Occipital lobe (tissue), 1 donor: ENCODE measurements at regions not wholly inside any gene's neighbourhood (a gene's known extent, or its start where the extent isn't known, plus 50 kb on each side); places are given as distances from the start of the nearest gene placed in this dataset.
"Not testable (repeated sequence)": the region's sequence is repeated elsewhere in the genome, so short reads cannot be mapped to it uniquely, and the experiment has no call there.

ENCODE experiments used
- DNase-seq: peaks from one replicate; lab custom pipeline; 2025; lab: John Stamatoyannopoulos, UW

- DNase-seq = no peak
Measured at GRCh38 chr15:98268163-98268562, 307.7 kb downstream of the ARRDC4 start.

GRCh38 chr15:98272625-98273024 lies 312.1 kb downstream of the ARRDC4 start:
- DNase-seq = no peak

- no peak for DNase-seq
Measured at GRCh38 chr15:98276018-98276417, 315.5 kb downstream of the ARRDC4 start.

GRCh38 chr15:98277602-98278001 lies 317.1 kb downstream of the ARRDC4 start:
- DNase-seq = no peak

- no peak for DNase-seq
Measured at GRCh38 chr15:98280284-98280975, 319.9 kb downstream of the ARRDC4 start.

- no peak for DNase-seq
Measured at GRCh38 chr15:98281130-98281529, 320.6 kb downstream of the ARRDC4 start.

GRCh38 chr15:98282656-98283332 lies 322.3 kb downstream of the ARRDC4 start:
- DNase-seq = no peak

- no peak for DNase-seq
Measured at GRCh38 chr15:98286200-98286599, 325.7 kb downstream of the ARRDC4 start.

GRCh38 chr15:98286831-98287230 lies 326.3 kb downstream of the ARRDC4 start:
- DNase-seq = no peak

- no peak for DNase-seq
Measured at GRCh38 chr15:98288091-98288590, 327.6 kb downstream of the ARRDC4 start.

- no peak for DNase-seq
Measured at GRCh38 chr15:98289747-98290146, 329.2 kb downstream of the ARRDC4 start.

GRCh38 chr15:98292442-98293240 lies 332.1 kb downstream of the ARRDC4 start:
- DNase-seq = peak; percentile 4

GRCh38 chr15:98294126-98294525 lies 333.6 kb downstream of the ARRDC4 start:
- no peak for DNase-seq

GRCh38 chr15:98295101-98295759 lies 334.7 kb downstream of the ARRDC4 start:
- not testable (repeated sequence) for DNase-seq

- no peak for DNase-seq
Measured at GRCh38 chr15:98296653-98297052, 336.1 kb downstream of the ARRDC4 start.

GRCh38 chr15:98304371-98304770 lies 343.9 kb downstream of the ARRDC4 start:
- no peak for DNase-seq

- no peak for DNase-seq
Measured at GRCh38 chr15:98308117-98308516, 340.2 kb upstream of the IGF1R start.

- peak; percentile 28 for DNase-seq
Measured at GRCh38 chr15:98311566-98312188, 336.7 kb upstream of the IGF1R start.

- no peak for DNase-seq
Measured at GRCh38 chr15:98312913-98313312, 335.4 kb upstream of the IGF1R start.

- no peak for DNase-seq
Measured at GRCh38 chr15:98315971-98316370, 332.4 kb upstream of the IGF1R start.

- no peak for DNase-seq
Measured at GRCh38 chr15:98321896-98322295, 326.4 kb upstream of the IGF1R start.
